Esophagus muscularis mucosa (tissue), 4 donors: ENCODE measurements at regions not wholly inside any gene's neighbourhood (a gene's known extent, or its start where the extent isn't known, plus 50 kb on each side); places are given as distances from the start of the nearest gene placed in this dataset.

Source experiments
- DNase-seq: peaks from one replicate; pipeline ENCODE4 v3.0.0-alpha.2; 2017; ENCODE audit errors: extremely low spot score
- H3K27ac ChIP-seq, 4 donors: fragments of 200-600 bp; sonication (generic); replicated peaks in 1 of 4; 1 replicate in 3 of 4; 2 replicates in 1 of 4; pipeline ENCODE4 v1.5.1; 2016 to 2019; ENCODE audit warnings: mild to moderate bottlenecking in 1 of 4
- H3K27me3 ChIP-seq, 4 donors: fragments of 200-600 bp; sonication (generic); one replicate each; pipeline versions ENCODE4 v1.5.1 to v1.6.0; 2016 to 2019
- H3K36me3 ChIP-seq, 4 donors: fragments of 200-600 bp; sonication (generic); one replicate each; pipeline ENCODE4 v1.5.1; 2016 to 2019
- H3K4me1 ChIP-seq, 4 donors: fragments of 200-600 bp; sonication (generic); one replicate each; pipeline ENCODE4 v1.5.1; 2016 to 2019
- H3K4me3 ChIP-seq, 4 donors: fragments of 200-600 bp; sonication (generic); 1 replicate in 2 of 4; 2 replicates in 2 of 4; pipeline ENCODE4 v1.5.1; 2016 to 2019; ENCODE audit warnings: mild to moderate bottlenecking in 4 of 4, moderate library complexity in 1 of 4
- H3K9me3 ChIP-seq, 4 donors: fragments of 200-600 bp; sonication (generic); 1 replicate in 3 of 4; 2 replicates in 1 of 4; pipeline ENCODE4 v1.5.1; 2016 to 2019
- EP300 ChIP-seq: sonication (generic); formaldehyde crosslinking; IDR thresholded peaks from one replicate; pipeline ENCODE4 v1.6.1; 2017; ENCODE audit warnings: antibody characterized with exemption
- POLR2A ChIP-seq: fragments of 450-650 bp; IDR thresholded peaks from one replicate; pipeline ENCODE4 v1.6.1; 2017; ENCODE audit warnings: antibody characterized with exemption, moderate library complexity, mild to moderate bottlenecking, low read depth
- POLR2AphosphoS5 ChIP-seq, 2 donors: sonication (generic); formaldehyde crosslinking; IDR thresholded peaks; one replicate each; pipeline ENCODE4 v1.6.1; 2017; ENCODE audit warnings: antibody characterized with exemption in 2 of 2
- WGBS: methylation state at CpG from one replicate; pipeline ENCODE4 v1.1.5; 2018; 5-methylcytosine and 5-hydroxymethylcytosine counted together
- intact Hi-C: fragments of 100-400 bp; cut with DNase I; formaldehyde crosslinking; loops from one replicate; pipeline ENCODE4 v1.15.1; 2023
- TF ChIP-seq, protein P1 (sequence below), 3 experiments: fragments of 200-600 bp in 2 of 3; fragments of 450-650 bp in 1 of 3; sonication (generic) in 2 of 3; IDR thresholded peaks; one replicate each; pipeline ENCODE4 v1.5.1; 2017 to 2019; ENCODE audit warnings: antibody characterized with exemption in 3 of 3, mild to moderate bottlenecking in 2 of 3, moderate library complexity in 1 of 3

DNA sequence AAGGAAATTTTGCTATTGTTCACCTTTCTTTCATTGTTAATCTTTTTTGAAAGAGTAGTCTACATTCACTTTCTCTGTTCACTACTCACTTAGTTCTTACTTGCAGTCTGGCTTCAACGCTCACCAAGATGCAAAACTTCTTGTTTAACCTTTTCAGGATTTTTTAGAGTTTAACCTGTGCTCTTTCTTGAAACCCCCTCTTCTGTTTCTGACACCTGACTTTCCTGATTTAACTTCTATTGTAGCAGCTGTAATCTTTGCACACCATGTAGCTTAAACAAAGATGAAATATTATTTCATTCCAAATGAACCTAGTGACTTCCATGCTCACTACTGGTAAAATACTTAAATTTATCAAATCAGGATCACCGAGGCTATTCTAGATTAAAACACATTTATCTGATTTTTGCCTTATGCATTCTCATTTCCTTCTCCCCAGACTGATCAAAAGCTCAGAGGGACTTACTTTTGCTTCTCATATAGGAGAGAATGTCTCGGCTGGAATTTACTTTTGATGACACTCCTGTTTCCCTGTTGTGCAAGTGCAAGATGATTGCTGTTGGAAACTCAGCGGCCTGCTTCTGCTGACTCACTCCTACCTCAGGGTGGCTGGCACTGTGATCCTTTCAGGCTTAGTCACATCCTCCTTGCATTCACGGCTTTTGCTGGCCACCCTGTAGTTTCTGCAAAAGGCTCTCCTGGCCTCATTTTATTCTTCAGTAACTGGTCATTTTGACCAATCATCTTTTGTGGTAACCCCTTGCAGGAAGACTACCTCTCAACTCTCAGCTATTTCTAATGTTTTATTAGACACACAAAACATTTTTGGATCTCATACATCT lies 109.3 kb upstream of the IFNE start:
- no peaks in the 10 kb centered on the region for H3K36me3 ChIP-seq
- 53% methylated on average over 5 of the region's 5 CpGs for WGBS
- no peak overlapping the region for H3K27ac ChIP-seq
- peak; percentile 11 to 21 for TF ChIP-seq POLR2AphosphoS5 (IDR thresholded peaks at IDR 0.05)
- TF ChIP-seq, protein P1, sequence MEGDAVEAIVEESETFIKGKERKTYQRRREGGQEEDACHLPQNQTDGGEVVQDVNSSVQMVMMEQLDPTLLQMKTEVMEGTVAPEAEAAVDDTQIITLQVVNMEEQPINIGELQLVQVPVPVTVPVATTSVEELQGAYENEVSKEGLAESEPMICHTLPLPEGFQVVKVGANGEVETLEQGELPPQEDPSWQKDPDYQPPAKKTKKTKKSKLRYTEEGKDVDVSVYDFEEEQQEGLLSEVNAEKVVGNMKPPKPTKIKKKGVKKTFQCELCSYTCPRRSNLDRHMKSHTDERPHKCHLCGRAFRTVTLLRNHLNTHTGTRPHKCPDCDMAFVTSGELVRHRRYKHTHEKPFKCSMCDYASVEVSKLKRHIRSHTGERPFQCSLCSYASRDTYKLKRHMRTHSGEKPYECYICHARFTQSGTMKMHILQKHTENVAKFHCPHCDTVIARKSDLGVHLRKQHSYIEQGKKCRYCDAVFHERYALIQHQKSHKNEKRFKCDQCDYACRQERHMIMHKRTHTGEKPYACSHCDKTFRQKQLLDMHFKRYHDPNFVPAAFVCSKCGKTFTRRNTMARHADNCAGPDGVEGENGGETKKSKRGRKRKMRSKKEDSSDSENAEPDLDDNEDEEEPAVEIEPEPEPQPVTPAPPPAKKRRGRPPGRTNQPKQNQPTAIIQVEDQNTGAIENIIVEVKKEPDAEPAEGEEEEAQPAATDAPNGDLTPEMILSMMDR (IDR thresholded peaks at IDR 0.05): no peak
- no peak for DNase-seq
- no peaks in the 10 kb centered on the region for H3K4me1 ChIP-seq
- intact Hi-C loops: no loop called here
- H3K9me3 ChIP-seq: no peaks in the 10 kb centered on the region
- H3K27me3 ChIP-seq: no peaks in the 10 kb centered on the region
- H3K4me3 ChIP-seq: no peak overlapping the region

DNA sequence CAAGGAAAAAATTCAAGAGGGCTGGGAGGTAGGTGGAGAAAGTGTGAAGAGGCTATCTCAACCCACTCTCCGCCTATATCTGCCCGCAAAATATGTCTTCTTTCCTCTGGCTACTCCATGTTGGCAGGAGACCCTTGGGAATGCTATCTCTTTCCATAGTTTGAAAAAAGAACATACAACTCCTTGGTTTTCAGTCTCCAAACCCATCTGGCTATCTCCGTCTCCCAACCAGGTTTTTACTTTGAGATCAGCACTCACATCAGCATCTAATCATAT lies 109.9 kb upstream of the IFNE start:
- intact Hi-C loops: no loop called here
- no peak for TF ChIP-seq POLR2A
- TF ChIP-seq POLR2AphosphoS5 (IDR thresholded peaks at IDR 0.05): no peak
- TF ChIP-seq, protein P1 (IDR thresholded peaks at IDR 0.05): no peak
- TF ChIP-seq EP300: no peak
- H3K9me3 ChIP-seq: no peaks in the 10 kb centered on the region
- no peaks in the 10 kb centered on the region for H3K4me1 ChIP-seq
- no peaks in the 10 kb centered on the region for H3K36me3 ChIP-seq
- H3K27me3 ChIP-seq: no peaks in the 10 kb centered on the region
- no peak overlapping the region for H3K4me3 ChIP-seq
- H3K27ac ChIP-seq: no peak overlapping the region
- DNase-seq: no peak
- WGBS: 96% methylated on average over 3 of the region's 3 CpGs

DNA sequence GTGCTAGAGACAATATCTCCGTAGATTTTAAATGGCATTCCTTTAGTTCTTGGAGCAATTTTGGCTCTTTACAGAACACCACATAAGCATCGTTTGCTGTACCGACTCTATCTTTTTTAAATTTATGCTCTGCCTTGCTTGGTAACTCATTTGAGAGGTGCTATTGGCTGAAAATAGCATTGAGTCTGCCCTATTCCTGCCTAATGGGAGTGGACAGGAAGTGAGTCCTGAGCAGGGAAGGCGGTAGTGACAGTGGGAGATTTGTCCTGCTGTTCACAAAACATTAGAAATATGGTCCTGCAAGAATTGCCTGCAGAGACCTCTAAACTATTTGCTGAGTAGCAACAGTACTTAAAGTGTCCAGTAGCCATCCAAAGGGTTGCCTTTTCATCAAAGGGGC lies 115.2 kb upstream of the IFNE start:
- Histone ChIP-seq H3K4me3 (no peak overlapping the region), H3K27ac (no peak overlapping the region), H3K27me3 (no peaks in the 10 kb centered on the region), H3K36me3 (no peaks in the 10 kb centered on the region), H3K9me3 (no peaks in the 10 kb centered on the region), H3K4me1 (no peaks in the 10 kb centered on the region)
- no peak for TF ChIP-seq POLR2AphosphoS5 (IDR thresholded peaks at IDR 0.05)
- TF ChIP-seq POLR2A: no peak
- no peak for TF ChIP-seq EP300
- TF ChIP-seq, protein P1 (IDR thresholded peaks at IDR 0.05): no peak
- 77% methylated on average over 4 of the region's 4 CpGs for WGBS
- intact Hi-C loops: no loop called here
- no peak for DNase-seq

DNA sequence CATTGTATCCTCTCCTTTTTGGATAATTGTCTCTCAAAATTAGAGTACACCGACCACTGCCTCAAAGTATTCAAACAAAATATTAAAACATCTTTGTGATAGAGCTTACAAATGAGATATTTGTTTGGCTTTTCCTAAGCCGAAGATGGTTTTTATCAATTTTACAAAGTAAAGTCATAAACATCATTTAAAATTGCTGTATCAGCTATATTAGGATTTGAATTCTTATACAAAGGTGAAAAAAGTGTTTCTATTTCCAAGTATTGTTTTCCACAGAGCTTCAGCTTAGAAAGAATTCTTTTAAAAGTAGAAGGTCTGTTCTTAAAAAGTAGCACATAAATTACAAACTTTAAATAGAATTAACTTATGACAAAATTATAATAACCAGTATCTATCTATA lies 116.6 kb upstream of the IFNE start:
- intact Hi-C loops: no loop called here
- no peaks in the 10 kb centered on the region for H3K4me1 ChIP-seq
- TF ChIP-seq EP300 (no peak), POLR2A (no peak), POLR2AphosphoS5 (IDR thresholded peaks at IDR 0.05) (no peak)
- TF ChIP-seq, protein P1 (IDR thresholded peaks at IDR 0.05): no peak
- WGBS: 85% methylated on average over 2 of the region's 2 CpGs
- no peak for DNase-seq
- no peak overlapping the region for H3K27ac ChIP-seq
- H3K27me3 ChIP-seq: no peaks in the 10 kb centered on the region
- H3K4me3 ChIP-seq: no peak overlapping the region
- H3K9me3 ChIP-seq: no peaks in the 10 kb centered on the region
- H3K36me3 ChIP-seq: no peaks in the 10 kb centered on the region

DNA sequence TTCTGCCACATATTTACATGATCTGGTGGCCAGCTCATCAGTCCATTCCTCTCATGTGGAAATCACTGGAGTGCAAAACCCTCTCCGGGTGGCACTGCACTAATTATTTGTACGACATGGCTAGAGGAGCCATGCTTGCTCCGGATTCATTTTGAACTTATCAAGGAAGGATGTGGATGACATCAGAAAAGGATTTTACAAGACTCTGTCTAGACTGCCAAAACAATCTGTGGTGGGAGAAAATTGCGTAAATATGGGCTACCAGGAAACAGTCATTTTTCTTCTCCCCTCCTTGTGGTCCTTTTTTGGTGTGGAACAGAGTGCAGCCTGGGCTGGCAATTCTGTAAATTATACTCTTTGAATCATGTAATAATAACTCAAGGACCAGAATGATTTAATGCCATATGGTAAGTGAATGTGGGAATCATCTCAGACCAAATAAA lies 123.4 kb upstream of the IFNE start:
- WGBS: 65% methylated on average over 4 of the region's 4 CpGs
- Histone ChIP-seq H3K4me1 (no peaks in the 10 kb centered on the region), H3K27me3 (no peaks in the 10 kb centered on the region), H3K36me3 (no peaks in the 10 kb centered on the region), H3K9me3 (no peaks in the 10 kb centered on the region), H3K4me3 (no peak overlapping the region), H3K27ac (no peak overlapping the region)
- no peak for DNase-seq
- intact Hi-C loops: no loop called here
- no peak for TF ChIP-seq POLR2AphosphoS5 (IDR thresholded peaks at IDR 0.05)
- TF ChIP-seq, protein P1 (IDR thresholded peaks at IDR 0.05): no peak
- no peak for TF ChIP-seq EP300
- no peak for TF ChIP-seq POLR2A
